ENCODE measurements at regions not wholly inside any gene's neighbourhood (a gene's known extent, or its start where the extent isn't known, plus 50 kb on each side); places are given as distances from the start of the nearest gene placed in this dataset.
A peak's percentile ranks its signal among the peaks of the same experiment; 100 is the strongest.

GRCh38 chr9:134266418-134266817 is 59.8 kb upstream of the RXRA start:
- H3K27me3 ChIP-seq: no peaks in the 10 kb centered on the region
- no peak overlapping the region for H3K4me3 ChIP-seq
- no peak for DNase-seq
- H3K36me3 ChIP-seq: no peaks in the 10 kb centered on the region
- no peaks in the 10 kb centered on the region for H3K9me3 ChIP-seq
- intact Hi-C loops (cut with DNase I): no loop called here
- no peak for ATAC-seq
- no peak for TF ChIP-seq CTCF (IDR thresholded peaks at IDR 0.05)
- H3K27ac ChIP-seq: no peak overlapping the region
- no peaks in the 10 kb centered on the region for H3K4me1 ChIP-seq

GRCh38 chr9:134267305-134267880 is 58.9 kb upstream of the RXRA start:
- peak; percentile 36 for ATAC-seq
- Histone ChIP-seq H3K36me3 (no peaks in the 10 kb centered on the region), H3K4me3 (no peak overlapping the region), H3K27me3 (no peaks in the 10 kb centered on the region), H3K4me1 (no peaks in the 10 kb centered on the region), H3K27ac (no peak overlapping the region), H3K9me3 (no peaks in the 10 kb centered on the region)
- TF ChIP-seq CTCF (IDR thresholded peaks at IDR 0.05): no peak
- DNase-seq: no peak
- intact Hi-C loops (cut with DNase I): no loop called here

DNA sequence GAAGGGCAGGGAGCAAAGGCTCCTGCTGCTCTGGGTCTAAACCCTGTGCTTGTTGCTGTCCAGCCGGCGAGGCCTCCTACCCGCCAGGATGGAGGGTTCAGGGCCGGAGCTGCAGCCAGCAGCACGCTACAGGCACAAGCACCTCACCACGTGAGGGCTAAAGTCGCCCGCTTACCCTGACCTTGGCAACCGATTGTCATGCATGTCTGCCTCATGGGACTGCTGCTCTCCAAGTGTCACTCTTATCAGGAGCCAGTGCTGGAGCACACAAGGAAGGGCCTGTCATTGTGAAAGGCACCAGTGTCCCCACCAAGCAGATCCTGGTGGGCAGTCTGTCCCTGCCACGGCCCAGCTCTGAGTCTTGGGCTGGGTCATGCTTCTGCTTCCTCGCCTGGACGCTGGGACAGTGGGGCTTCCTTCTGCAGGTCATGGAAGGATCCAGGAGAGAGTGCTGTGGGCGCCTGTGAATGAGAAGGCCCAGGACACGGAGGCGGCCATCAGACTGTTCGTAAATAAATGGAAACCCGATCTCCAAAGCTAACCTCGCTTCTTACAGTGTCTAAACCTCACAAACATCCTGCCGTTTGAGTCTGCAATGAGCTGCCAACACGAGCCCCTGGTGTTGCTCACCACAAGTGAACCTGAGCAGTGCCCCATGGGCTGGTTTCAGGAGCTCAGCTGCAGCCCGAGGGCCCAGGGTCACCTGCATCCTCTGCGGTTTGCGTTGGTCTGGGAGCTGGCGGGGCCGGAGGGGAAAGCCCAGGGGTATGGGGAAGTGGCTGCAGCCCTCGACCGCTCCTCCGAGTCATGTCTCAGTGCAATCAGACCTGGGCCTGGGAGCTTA is 58.2 kb upstream of the RXRA start:
- no peak overlapping the region for H3K4me3 ChIP-seq
- H3K27ac ChIP-seq: no peak overlapping the region
- no peaks in the 10 kb centered on the region for H3K36me3 ChIP-seq
- no peak for DNase-seq
- intact Hi-C loops (cut with DNase I): no loop called here
- no peak for TF ChIP-seq CTCF (IDR thresholded peaks at IDR 0.05)
- H3K27me3 ChIP-seq: no peaks in the 10 kb centered on the region
- no peaks in the 10 kb centered on the region for H3K9me3 ChIP-seq
- ATAC-seq: peak; percentile 43
- no peaks in the 10 kb centered on the region for H3K4me1 ChIP-seq

- Histone ChIP-seq H3K4me1 (no peaks in the 10 kb centered on the region), H3K9me3 (no peaks in the 10 kb centered on the region), H3K27ac (no peak overlapping the region), H3K4me3 (no peak overlapping the region), H3K27me3 (no peaks in the 10 kb centered on the region), H3K36me3 (no peaks in the 10 kb centered on the region)
- ATAC-seq (no peak), DNase-seq (no peak)
- no peak for TF ChIP-seq CTCF (IDR thresholded peaks at IDR 0.05)
- intact Hi-C loops (cut with DNase I): no loop called here
Observed at GRCh38 chr9:134268747-134269146, 57.5 kb upstream of the RXRA start.

GRCh38 chr9:134271338-134272301 is 54.6 kb upstream of the RXRA start:
- Histone ChIP-seq H3K27me3 (no peaks in the 10 kb centered on the region), H3K27ac (no peak overlapping the region), H3K4me3 (no peak overlapping the region), H3K36me3 (no peaks in the 10 kb centered on the region), H3K4me1 (no peaks in the 10 kb centered on the region), H3K9me3 (no peaks in the 10 kb centered on the region)
- TF ChIP-seq CTCF (IDR thresholded peaks at IDR 0.05): no peak
- DNase-seq (no peak), ATAC-seq (peak; percentile 17)
- intact Hi-C loops (cut with DNase I): no loop called here
